GM23248 (cell line): ENCODE measurements at regions not wholly inside any gene's neighbourhood (a gene's known extent, or its start where the extent isn't known, plus 50 kb on each side); places are given as distances from the start of the nearest gene placed in this dataset.

Source experiments
- EZH2 ChIP-seq: fragments of 200-600 bp; sonication (generic); IDR thresholded peaks from 2 replicates; pipeline ENCODE4 v1.6.1; 2018; ENCODE audit warnings: antibody characterized with exemption, mild to moderate bottlenecking; ENCODE audit not compliant: insufficient read depth, poor library complexity, severe bottlenecking
- EZH2phosphoT487 ChIP-seq: fragments of 200-600 bp; sonication (generic); IDR thresholded peaks from 2 replicates; pipeline ENCODE4 v1.6.1; 2018; ENCODE audit warnings: antibody characterized with exemption, moderate library complexity, mild to moderate bottlenecking, low read depth; ENCODE audit not compliant: insufficient read depth

DNA sequence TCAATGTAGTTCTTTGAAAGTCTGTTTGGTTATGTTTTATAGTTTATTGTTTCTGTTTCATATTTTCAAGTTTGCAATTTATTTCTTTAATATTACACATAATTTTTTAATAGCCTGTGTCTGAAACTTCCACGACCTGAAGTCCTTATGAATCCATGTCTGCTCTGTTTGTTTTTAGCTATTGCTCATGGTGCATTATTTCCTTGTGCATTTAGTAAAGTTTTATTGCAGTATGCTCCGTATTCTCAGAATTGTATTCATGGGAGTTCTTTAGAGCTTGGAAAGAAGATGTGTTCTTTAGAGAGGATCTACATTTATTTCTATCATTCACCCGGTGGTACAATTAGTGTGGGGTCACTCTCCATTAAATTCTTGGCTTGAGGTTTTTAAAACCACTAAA is 133.2 kb upstream of the NFIB start:
- no peak for TF ChIP-seq EZH2
- no peak for TF ChIP-seq EZH2phosphoT487
